Hematopoietic multipotent progenitor cell (in vitro differentiated cells): ENCODE measurements at regions not wholly inside any gene's neighbourhood (a gene's known extent, or its start where the extent isn't known, plus 50 kb on each side); places are given as distances from the start of the nearest gene placed in this dataset.

Source experiments
- DNase-seq, 3 donors: peaks; one replicate each; pipeline ENCODE4 v3.0.0-alpha.2; 2011 to 2015; ENCODE audit warnings: low read depth in 2 of 3, low spot score in 2 of 3

DNA sequence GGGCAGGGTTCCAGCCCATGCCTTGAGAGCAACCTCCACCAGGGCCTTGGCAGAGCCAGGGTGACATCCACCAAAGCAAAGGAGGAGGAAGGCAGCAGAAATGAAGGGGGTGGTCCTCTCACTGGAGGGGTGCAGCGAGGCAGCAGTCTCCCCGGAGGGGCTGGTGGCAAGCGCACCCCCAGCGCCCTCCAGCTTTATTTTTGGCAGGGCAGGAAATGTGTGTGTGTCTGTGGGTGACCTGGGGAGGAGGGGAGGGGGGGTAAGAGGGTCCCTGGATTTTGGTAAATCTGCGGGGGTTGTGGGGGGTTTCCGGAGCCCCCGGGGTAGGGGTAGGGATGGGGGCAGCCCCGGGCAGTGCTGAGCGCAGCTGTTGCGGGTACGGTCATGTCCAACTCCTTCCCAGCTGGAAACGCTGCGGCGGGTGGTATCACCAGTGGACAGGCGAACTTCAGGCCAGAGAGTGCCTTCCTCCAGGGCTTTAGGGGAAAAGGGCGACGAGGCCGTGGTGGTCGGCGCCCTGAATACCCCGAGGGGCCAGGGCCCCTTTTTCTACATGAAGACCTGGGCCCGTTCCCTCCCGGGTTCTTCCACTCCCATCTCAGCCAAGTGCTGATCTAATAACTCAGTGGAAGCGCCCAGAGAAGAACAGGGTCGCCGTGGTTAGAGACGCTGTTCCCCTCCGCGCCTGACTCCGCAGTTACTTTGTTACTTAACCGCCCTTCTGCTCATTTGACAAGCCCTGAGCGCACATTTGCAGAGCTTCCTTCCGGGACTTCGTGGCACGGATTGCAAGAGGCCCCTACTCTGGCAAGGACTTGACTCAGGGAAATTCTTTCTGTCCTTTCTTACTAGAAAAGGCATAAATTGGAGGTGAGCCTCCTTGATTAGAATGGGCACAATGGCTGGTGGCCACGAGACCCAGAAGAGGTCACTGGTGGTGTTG, 55.2 kb downstream of the FOS start:
- peak; percentile 30 to 91 (median 81) for DNase-seq

DNA sequence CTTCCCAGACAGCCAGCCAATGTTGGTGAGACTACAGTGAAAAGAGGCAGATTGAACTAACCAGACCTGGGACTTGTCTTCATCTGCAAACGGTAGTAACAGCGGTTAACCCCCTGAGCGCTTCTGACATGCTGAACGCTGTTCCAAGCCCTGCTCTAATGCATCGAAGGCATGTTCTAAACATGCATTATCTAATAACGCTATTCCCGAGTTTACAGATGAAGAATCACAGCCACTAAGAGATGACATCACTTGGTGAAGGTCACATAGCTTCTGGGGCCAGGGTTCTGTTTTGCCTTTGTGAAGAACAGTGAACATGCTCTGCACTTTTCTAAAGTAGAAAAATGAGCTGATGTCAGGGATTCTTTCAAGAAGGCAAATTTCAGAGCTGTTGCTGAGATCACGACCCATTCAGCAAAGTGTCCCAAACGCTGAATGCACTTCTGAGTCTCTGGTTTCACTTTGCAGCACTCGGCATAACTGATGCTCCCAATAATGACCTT, 56.0 kb downstream of the FOS start:
- peak in 1 of 3 donors; percentile 5 for DNase-seq

DNA sequence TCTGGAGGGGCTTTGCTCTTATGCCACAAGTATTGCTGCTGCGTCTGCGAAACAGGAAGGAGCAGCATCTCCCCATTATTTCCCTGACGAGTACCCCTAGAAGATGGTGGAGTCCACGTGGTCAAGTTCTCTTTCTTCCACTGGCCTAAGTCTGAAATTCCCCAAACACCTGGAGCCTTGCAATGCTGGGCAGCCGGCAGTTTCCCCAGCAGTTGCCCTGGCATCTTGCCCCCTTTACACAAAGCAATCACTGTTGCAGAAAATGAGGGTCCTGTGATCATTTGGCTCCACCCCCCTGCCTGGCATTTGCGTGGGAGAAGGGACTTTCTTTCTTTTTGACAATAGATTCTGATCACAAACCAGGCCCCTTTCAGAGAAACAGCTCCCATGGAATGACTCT, 56.9 kb downstream of the FOS start:
- no peak for DNase-seq

DNA sequence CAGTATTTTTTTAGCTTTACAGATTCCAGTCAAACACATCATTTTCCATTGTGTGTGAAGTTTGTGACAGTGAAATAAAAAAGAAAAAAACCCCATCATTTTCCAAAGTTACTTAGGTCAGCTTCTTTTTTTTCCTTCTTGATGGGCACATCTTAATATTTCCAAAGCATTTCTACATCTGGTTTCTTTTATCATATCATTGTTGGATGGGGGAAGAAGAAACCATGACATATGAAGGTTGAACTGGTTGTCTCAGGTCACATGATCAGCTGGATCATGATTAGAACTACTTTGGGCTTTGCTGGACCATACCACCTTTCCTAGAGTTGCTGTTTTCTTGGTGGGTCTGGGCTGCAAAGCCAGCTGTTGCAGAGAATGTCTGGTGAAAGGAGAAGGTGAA, 59.8 kb downstream of the FOS start:
- no peak for DNase-seq

DNA sequence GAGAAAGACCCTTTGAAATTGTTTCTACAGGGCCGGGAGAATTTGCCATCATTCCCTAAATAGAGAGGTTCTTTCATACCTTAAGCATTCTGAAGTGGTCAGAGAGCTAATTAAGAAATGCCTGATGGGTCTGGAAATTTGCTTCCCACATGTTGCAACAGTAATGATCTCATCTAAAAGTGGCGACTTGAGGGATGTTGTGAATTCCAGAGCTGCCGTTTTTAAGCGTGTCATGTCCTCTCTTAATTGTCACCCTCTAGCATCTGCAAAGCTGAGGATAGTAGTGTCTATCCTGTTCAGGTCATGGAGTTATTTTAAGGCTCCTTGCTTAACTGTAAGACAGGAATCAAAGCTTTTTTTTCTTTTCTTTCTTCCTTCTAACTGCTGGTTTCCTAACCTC, 60.4 kb downstream of the FOS start:
- DNase-seq, result no peak

DNA sequence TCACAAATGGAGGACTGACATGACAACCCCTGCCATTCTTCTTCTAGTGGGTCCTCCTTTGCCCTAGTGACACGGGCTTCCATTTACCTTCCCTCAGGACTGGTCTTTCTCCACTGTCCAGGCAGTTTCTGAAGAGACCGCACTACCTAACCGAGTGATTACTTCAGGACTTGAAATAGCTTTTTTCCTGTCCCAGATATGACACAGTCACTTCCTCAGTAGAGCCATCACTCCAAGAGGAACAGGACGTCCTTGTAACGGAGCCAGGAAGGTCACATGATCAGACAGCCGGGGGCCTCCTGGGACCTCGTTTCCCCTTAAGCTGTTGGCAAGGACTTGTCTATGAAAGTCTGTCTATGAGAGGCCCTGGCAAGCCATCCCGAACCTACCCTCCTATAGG, 62.3 kb downstream of the FOS start:
- DNase-seq, result peak in 2 of 3 donors; percentile 16 to 31

DNA sequence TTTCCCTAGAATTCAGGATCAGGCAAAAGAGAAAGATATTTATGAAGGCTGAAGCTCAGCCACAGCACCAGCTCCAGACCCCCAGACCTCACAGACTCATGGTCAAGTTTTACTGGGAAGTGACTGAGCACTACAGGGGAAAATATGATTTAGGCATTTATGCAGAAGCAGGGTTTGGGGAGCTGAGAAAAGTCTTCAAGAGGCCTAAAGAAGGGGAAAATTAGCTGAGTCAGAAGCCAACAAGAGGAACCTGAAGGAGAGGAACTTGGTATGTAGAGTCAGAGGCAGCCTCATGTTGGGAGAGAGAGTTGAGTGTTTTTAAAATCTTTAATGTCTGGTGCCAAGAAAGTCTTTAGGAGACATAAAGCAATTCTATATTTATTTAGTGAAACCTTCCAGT, 63.0 kb downstream of the FOS start:
- DNase-seq, result peak in 2 of 3 donors; percentile 45 to 82

DNA sequence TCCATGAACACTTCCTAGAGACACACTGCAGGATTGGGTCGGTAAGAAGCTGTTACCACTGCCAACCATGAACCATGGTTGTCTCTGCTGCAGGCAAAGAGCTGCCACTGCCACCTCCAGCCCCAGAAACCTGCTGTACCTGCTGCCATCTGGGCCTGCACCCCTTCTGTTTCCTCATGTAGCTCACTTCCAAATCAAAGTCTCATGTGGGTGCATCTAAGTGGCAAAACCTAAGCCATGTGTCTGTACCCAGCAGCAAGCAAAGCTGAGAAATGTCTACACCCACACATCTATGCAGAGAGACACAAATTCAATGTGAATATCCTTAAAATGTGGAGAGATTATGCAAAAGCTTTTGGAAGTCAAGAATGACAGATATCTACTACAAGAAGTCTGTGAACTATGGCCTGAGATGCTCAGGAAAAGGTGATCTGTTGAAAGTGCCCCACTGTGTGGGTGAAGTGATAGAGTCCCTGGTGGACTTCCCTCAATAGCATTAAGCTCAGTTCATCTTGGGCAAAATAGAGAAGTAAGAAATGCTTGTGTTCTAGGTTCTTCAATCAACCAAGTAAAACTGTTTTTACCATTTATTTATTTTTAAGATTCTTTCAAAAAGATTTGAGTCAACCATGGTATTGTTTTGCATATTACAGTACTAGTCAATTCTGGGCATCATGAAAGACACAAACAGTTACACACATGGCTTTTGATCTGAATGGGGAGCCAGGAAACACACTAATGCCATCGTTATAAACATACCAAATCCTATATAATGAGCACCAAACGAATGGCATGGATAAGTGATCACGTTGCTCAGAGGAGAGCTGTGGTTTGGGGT, 64.4 kb downstream of the FOS start:
- no peak for DNase-seq

DNA sequence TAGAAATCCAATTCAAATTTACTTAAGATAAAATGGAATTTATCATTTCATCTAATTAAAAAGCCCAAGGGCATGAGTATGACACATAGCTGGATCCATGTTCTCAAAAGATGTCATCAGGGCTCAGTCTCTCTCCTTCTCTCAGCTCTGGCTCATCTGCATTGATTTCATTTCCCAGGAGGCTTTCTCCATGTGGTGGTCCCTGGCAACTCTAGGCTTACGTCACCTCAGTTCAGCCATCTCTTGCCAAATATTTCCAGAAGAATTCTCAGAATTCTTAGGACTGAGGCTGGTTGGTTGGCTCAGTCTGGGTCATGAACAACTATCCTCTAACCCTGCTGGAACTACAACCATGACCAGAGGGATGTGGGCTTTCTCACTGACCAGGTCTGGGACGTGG, 65.3 kb downstream of the FOS start:
- no peak for DNase-seq

DNA sequence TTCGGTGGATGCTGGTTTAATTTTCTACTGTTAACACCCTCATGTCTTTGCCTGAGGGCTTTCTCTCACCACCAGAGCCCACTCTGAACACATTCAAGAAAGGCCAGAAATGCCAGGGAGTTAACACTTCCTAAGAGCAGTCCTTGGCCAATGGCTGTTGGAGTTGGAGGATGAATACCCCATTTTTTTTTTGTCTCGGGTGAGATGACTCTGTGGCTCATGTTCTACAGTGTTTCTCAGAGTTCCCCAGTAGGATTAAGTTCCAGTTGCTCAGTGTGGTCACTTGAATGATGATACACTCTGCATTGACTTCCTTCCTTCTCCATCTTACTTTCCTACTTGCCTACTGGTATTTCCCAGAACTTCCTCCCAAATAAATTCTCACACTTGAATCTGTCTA, 65.8 kb downstream of the FOS start:
- DNase-seq, result no peak

DNA sequence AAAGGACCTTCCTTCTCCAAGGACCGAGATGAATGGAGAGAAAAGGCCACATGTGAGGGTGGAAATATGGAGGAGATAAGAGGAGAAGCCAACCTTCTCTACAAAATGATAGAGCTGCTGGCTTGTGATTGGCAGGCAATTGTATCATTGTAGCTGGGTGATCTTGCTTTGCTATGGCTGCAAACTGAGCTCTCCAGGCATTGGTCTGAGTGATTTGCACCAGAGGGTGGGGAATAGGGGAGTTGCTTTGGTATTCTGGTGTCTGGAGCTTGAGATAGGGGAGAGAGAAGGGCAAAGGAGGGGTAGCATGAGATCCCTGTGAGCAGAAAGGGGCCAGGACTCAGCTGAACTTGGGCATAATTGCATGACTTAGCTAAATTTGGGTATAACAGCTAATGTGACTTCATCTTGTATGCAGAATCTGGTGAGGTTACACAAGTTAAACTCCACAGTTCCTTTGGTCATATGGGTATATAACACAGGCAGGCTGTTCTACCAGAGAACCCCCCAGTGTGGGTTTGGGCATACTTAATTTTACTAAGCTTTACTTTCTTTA, 72.0 kb downstream of the FOS start:
- DNase-seq, result peak in 2 of 3 donors; percentile 49 to 64

DNA sequence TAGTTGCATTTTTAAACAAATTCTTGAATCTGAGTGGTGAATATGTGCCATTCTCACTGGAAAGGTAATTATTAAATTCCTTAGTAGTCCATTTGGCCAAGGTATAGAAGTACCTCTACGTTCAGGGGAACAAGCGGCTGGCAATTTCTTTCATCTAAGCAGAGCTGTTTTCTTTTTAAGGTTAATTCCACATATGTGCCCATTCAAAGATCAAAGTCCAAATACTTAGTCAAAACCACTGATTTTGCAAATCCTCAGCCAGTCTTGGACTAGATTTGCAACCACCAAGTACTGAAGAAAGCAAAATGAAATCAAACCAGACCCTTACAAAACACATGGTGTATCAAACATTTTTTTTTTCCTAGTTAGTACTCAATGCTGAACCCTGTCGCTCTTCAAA, 68.7 kb upstream of the JDP2 start:
- no peak for DNase-seq

DNA sequence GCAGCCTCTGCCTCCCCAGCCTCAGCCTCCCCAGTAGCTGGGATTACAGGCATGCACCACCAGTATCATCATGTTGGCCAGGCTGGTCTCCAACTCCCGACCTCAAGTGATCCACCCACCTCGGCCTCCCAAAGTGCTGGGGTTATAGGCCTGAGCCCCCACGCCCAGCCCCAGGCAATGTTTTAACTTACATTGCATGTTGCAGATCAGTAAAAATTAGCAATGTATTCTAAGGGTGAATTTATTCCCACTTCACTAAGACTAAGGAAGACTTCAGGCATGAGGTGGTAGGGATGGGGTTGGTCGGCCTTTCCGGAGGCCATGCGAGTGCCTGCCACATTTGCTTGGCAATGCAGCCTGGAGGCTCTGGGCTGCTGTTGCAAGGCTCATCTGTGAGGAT, 66.8 kb upstream of the JDP2 start:
- DNase-seq, result no peak

DNA sequence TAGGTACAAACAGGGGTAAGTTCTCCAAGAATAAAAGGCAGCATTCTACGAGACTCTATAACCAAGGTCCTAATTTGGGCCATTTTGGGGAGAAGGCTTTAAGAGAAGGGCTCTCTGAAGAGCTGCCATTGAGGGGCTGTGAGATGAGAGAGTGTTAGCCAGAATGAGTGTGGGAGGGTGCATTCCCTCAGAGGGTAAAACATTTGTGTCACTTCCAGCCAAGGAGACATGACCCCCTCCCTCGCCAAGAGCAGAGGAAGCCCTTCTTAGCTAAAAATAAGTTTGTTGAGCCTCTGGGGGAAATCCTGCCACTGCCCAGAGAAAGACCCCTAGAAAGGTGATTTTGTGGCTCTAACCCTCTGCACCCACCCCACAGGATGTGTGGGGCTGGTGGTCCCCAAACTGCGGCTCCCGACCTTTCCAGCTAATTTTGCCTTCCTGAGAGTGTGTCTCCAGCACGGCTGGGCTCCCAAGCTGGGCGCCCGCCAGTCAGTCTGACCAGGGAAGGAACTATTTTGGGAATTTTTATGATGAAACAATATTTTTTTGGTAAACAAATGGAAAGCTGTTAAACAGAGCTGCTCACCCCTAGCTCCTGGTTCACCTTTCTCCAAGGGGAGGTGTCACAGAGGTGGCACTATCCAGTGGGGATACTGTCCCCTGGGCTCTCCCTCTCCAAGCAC, 65.9 kb upstream of the JDP2 start:
- no peak for DNase-seq

DNA sequence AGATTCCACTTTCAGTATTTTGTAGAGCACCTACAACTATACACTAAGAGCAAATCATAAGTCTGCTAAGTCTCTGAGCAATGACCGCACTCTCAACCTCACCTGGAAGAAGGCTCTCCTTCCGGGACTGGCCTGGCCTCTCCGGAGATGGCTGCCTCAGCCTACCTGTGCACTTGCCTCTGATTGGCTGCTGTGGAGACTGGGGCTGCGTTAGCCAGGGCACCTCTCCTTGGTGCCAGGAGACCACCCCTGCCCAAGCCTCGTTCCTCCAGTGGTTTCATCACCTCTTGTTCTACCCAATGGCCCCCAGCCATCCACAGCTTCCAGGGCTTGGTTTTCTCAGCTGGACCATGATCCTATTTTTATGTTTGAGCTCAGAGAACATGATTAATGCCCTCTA, 64.7 kb upstream of the JDP2 start:
- DNase-seq, result no peak

DNA sequence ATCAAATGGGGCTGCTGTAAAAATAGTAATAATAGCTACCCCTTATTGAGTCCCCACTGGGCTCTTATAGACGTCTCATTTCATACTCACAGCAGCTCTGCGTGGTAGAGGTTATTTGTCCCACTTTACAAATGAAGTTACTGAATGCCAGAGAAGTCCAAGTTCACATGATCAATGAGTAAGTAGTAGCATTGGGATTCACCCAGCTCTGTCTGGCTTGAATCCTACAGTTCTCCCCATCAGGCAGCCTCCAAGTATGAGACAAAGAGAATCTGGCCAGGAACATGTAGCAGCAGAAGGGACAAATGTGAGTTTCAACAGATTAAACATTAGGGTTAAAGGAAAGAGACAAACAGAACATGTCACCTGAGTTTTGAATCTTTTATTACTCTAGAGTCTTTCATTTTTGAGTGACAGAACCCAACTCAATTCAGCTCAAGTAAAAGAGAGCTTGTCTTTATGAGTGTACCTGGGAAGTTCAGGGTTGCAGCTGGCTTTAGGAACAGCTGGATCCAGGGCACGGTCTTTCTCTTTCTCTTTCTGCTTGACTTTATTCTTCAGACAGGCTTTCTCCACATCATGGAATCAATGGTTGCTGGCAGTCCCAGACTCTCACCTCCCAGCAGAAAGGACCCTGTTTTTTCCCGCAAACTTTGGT, 64.1 kb upstream of the JDP2 start:
- no peak for DNase-seq

DNA sequence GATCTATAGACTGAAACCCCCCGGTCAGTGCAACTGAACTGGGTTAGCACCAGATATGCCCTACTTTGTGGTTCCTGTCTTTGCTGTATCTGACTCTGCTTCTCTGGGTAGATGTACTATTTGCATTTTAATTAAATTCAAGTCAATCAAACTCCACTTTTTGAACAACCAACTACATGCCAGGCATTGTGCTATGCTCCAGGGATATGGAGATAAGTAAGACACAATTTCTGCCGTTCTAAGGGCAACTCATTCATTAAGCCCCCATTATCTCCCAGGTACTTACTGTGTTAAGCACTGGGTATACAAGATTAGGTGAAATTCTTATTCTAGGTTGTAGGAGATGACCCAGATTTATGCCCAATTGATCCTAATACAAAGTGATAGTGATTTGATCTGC, 62.7 kb upstream of the JDP2 start:
- no peak for DNase-seq

DNA sequence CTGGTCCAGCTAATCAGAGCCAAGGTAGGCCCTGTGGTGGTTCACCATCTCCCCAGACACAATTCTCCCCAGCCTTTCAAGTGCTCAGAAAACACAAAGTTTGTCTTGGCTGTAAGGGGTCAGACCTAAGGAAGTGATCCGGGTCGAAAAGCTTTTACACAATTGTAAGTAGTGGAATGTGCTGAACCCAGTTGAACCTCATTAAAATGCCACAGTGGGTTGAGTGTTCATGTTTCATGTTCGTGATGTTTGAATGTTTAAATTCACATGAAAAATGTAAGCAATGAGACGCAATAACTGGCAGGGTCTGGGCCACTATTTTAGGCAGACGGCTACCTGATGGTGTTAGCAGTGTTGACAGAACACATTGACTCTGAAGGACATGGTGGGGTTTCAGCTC, 60.9 kb upstream of the JDP2 start:
- no peak for DNase-seq

DNA sequence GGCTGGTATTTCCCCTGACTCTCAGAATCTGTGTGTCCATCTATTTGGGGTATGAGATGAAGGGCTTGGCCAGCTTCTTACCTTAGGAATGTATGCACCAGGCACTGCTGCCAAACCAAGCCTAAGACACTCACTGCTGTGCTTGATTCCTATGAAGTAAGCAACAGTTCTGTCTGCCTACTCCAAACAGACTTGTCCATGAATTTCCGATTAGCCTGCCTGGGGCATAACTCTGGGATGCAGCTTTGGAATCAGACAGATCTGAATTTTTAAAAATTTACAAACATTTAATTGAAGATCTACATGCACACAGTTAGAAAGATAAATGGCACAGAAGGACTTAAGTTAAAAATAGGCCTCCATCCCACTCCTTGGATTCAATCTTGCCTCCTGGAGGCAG, 59.5 kb upstream of the JDP2 start:
- no peak for DNase-seq

DNA sequence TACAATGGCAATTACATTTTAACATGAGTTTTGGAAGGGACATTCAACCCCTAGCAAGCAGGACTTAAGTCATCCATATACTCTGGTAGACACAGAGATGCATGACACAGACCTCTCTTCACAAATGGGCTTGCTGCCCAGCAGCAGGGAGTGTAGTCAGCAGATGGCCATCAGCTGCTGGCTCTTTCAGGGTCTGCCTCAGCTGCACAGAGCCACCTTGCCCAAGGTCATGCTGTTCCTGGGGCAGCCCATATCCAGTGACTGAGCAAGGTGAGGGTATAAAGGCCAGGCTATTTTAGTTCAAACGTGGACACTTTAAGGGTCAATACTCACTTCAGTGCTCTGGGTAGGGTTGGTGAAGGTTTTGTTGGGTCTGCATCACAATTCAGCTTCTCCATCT, 58.3 kb upstream of the JDP2 start:
- no peak for DNase-seq
